ENCODE measurements at regions not wholly inside any gene's neighbourhood (a gene's known extent, or its start where the extent isn't known, plus 50 kb on each side); places are given as distances from the start of the nearest gene placed in this dataset.
"Not testable (repeated sequence)": the region's sequence is repeated elsewhere in the genome, so short reads cannot be mapped to it uniquely, and the experiment has no call there.

GRCh38 chr5:85994653-85995052, 623.1 kb upstream of the COX7C start:
- H3K9me3 ChIP-seq (ENCODE audit: control insufficient read depth in 2 of 2, low read length in 2 of 2); H3K27me3 ChIP-seq (ENCODE audit: control insufficient read depth in 2 of 2, insufficient read depth in 2 of 2, low read length in 2 of 2); H3K27ac ChIP-seq (ENCODE audit: low read depth in 2 of 2, low read length in 2 of 2); H3K9ac ChIP-seq (ENCODE audit: low read depth in 1 of 2, low read length in 2 of 2); H3K4me1 ChIP-seq (ENCODE audit: control insufficient read depth in 2 of 2, insufficient read depth in 2 of 2, low read length in 2 of 2); H3K36me3 ChIP-seq (ENCODE audit: control insufficient read depth in 2 of 2, insufficient read depth in 2 of 2, low read length in 2 of 2); H3K4me3 ChIP-seq (ENCODE audit: low read length in 2 of 2): not testable (repeated sequence)

GRCh38 chr5:85998656-85999055, 619.1 kb upstream of the COX7C start:
- Histone ChIP-seq H3K27ac (ENCODE audit: low read depth in 2 of 2, low read length in 2 of 2) (no peak overlapping the region), H3K36me3 (ENCODE audit: control insufficient read depth in 2 of 2, insufficient read depth in 2 of 2, low read length in 2 of 2) (no peaks in the 10 kb centered on the region), H3K4me1 (ENCODE audit: control insufficient read depth in 2 of 2, insufficient read depth in 2 of 2, low read length in 2 of 2) (no peaks in the 10 kb centered on the region), H3K27me3 (ENCODE audit: control insufficient read depth in 2 of 2, insufficient read depth in 2 of 2, low read length in 2 of 2) (no peaks in the 10 kb centered on the region), H3K9ac (ENCODE audit: low read depth in 1 of 2, low read length in 2 of 2) (no peak overlapping the region), H3K9me3 (ENCODE audit: control insufficient read depth in 2 of 2, low read length in 2 of 2) (no peaks in the 10 kb centered on the region), H3K4me3 (ENCODE audit: low read length in 2 of 2) (no peak overlapping the region)

GRCh38 chr5:86008293-86008692, 609.4 kb upstream of the COX7C start:
- Histone ChIP-seq H3K9me3 (ENCODE audit: control insufficient read depth in 2 of 2, low read length in 2 of 2) (no peaks in the 10 kb centered on the region), H3K4me1 (ENCODE audit: control insufficient read depth in 2 of 2, insufficient read depth in 2 of 2, low read length in 2 of 2) (no peaks in the 10 kb centered on the region), H3K27me3 (ENCODE audit: control insufficient read depth in 2 of 2, insufficient read depth in 2 of 2, low read length in 2 of 2) (no peaks in the 10 kb centered on the region), H3K4me3 (ENCODE audit: low read length in 2 of 2) (no peak overlapping the region), H3K27ac (ENCODE audit: low read depth in 2 of 2, low read length in 2 of 2) (no peak overlapping the region), H3K36me3 (ENCODE audit: control insufficient read depth in 2 of 2, insufficient read depth in 2 of 2, low read length in 2 of 2) (no peaks in the 10 kb centered on the region), H3K9ac (ENCODE audit: low read depth in 1 of 2, low read length in 2 of 2) (no peak overlapping the region)

GRCh38 chr5:86008704-86009103, 609.0 kb upstream of the COX7C start:
- no peak overlapping the region for H3K27ac ChIP-seq (ENCODE audit: low read depth in 2 of 2, low read length in 2 of 2)
- no peaks in the 10 kb centered on the region for H3K27me3 ChIP-seq (ENCODE audit: control insufficient read depth in 2 of 2, insufficient read depth in 2 of 2, low read length in 2 of 2)
- H3K4me3 ChIP-seq (ENCODE audit: low read length in 2 of 2): no peak overlapping the region
- no peak overlapping the region for H3K9ac ChIP-seq (ENCODE audit: low read depth in 1 of 2, low read length in 2 of 2)
- no peaks in the 10 kb centered on the region for H3K36me3 ChIP-seq (ENCODE audit: control insufficient read depth in 2 of 2, insufficient read depth in 2 of 2, low read length in 2 of 2)
- H3K9me3 ChIP-seq (ENCODE audit: control insufficient read depth in 2 of 2, low read length in 2 of 2): no peaks in the 10 kb centered on the region
- no peaks in the 10 kb centered on the region for H3K4me1 ChIP-seq (ENCODE audit: control insufficient read depth in 2 of 2, insufficient read depth in 2 of 2, low read length in 2 of 2)

- Histone ChIP-seq H3K4me3 (ENCODE audit: low read length in 2 of 2) (no peak overlapping the region), H3K4me1 (ENCODE audit: control insufficient read depth in 2 of 2, insufficient read depth in 2 of 2, low read length in 2 of 2) (no peaks in the 10 kb centered on the region), H3K36me3 (ENCODE audit: control insufficient read depth in 2 of 2, insufficient read depth in 2 of 2, low read length in 2 of 2) (no peaks in the 10 kb centered on the region), H3K27ac (ENCODE audit: low read depth in 2 of 2, low read length in 2 of 2) (no peak overlapping the region), H3K9ac (ENCODE audit: low read depth in 1 of 2, low read length in 2 of 2) (no peak overlapping the region), H3K9me3 (ENCODE audit: control insufficient read depth in 2 of 2, low read length in 2 of 2) (no peaks in the 10 kb centered on the region), H3K27me3 (ENCODE audit: control insufficient read depth in 2 of 2, insufficient read depth in 2 of 2, low read length in 2 of 2) (no peaks in the 10 kb centered on the region)
Measured at GRCh38 chr5:86011937-86012336, 605.8 kb upstream of the COX7C start.

GRCh38 chr5:86029308-86029707, 588.4 kb upstream of the COX7C start:
- Histone ChIP-seq H3K9ac (ENCODE audit: low read depth in 1 of 2, low read length in 2 of 2) (no peak overlapping the region), H3K9me3 (ENCODE audit: control insufficient read depth in 2 of 2, low read length in 2 of 2) (no peaks in the 10 kb centered on the region), H3K4me3 (ENCODE audit: low read length in 2 of 2) (no peak overlapping the region), H3K4me1 (ENCODE audit: control insufficient read depth in 2 of 2, insufficient read depth in 2 of 2, low read length in 2 of 2) (no peaks in the 10 kb centered on the region), H3K27ac (ENCODE audit: low read depth in 2 of 2, low read length in 2 of 2) (no peak overlapping the region), H3K36me3 (ENCODE audit: control insufficient read depth in 2 of 2, insufficient read depth in 2 of 2, low read length in 2 of 2) (no peaks in the 10 kb centered on the region), H3K27me3 (ENCODE audit: control insufficient read depth in 2 of 2, insufficient read depth in 2 of 2, low read length in 2 of 2) (no peaks in the 10 kb centered on the region)

- H3K36me3 ChIP-seq (ENCODE audit: control insufficient read depth in 2 of 2, insufficient read depth in 2 of 2, low read length in 2 of 2): no peaks in the 10 kb centered on the region
- H3K4me3 ChIP-seq (ENCODE audit: low read length in 2 of 2): no peak overlapping the region
- H3K9me3 ChIP-seq (ENCODE audit: control insufficient read depth in 2 of 2, low read length in 2 of 2): no peaks in the 10 kb centered on the region
- no peaks in the 10 kb centered on the region for H3K4me1 ChIP-seq (ENCODE audit: control insufficient read depth in 2 of 2, insufficient read depth in 2 of 2, low read length in 2 of 2)
- H3K27ac ChIP-seq (ENCODE audit: low read depth in 2 of 2, low read length in 2 of 2): no peak overlapping the region
- no peaks in the 10 kb centered on the region for H3K27me3 ChIP-seq (ENCODE audit: control insufficient read depth in 2 of 2, insufficient read depth in 2 of 2, low read length in 2 of 2)
- H3K9ac ChIP-seq (ENCODE audit: low read depth in 1 of 2, low read length in 2 of 2): no peak overlapping the region
Measured at GRCh38 chr5:86030753-86031152, 587.0 kb upstream of the COX7C start.

- H3K9ac ChIP-seq (ENCODE audit: low read depth in 1 of 2, low read length in 2 of 2): no peak overlapping the region
- no peaks in the 10 kb centered on the region for H3K36me3 ChIP-seq (ENCODE audit: control insufficient read depth in 2 of 2, insufficient read depth in 2 of 2, low read length in 2 of 2)
- no peaks in the 10 kb centered on the region for H3K9me3 ChIP-seq (ENCODE audit: control insufficient read depth in 2 of 2, low read length in 2 of 2)
- no peaks in the 10 kb centered on the region for H3K27me3 ChIP-seq (ENCODE audit: control insufficient read depth in 2 of 2, insufficient read depth in 2 of 2, low read length in 2 of 2)
- H3K27ac ChIP-seq (ENCODE audit: low read depth in 2 of 2, low read length in 2 of 2): no peak overlapping the region
- H3K4me3 ChIP-seq (ENCODE audit: low read length in 2 of 2): no peak overlapping the region
- no peaks in the 10 kb centered on the region for H3K4me1 ChIP-seq (ENCODE audit: control insufficient read depth in 2 of 2, insufficient read depth in 2 of 2, low read length in 2 of 2)
Measured at GRCh38 chr5:86038566-86038965, 579.2 kb upstream of the COX7C start.

- Histone ChIP-seq H3K27me3 (ENCODE audit: control insufficient read depth in 2 of 2, insufficient read depth in 2 of 2, low read length in 2 of 2) (no peaks in the 10 kb centered on the region), H3K36me3 (ENCODE audit: control insufficient read depth in 2 of 2, insufficient read depth in 2 of 2, low read length in 2 of 2) (no peaks in the 10 kb centered on the region), H3K9me3 (ENCODE audit: control insufficient read depth in 2 of 2, low read length in 2 of 2) (no peaks in the 10 kb centered on the region), H3K27ac (ENCODE audit: low read depth in 2 of 2, low read length in 2 of 2) (no peak overlapping the region), H3K9ac (ENCODE audit: low read depth in 1 of 2, low read length in 2 of 2) (no peak overlapping the region), H3K4me3 (ENCODE audit: low read length in 2 of 2) (no peak overlapping the region), H3K4me1 (ENCODE audit: control insufficient read depth in 2 of 2, insufficient read depth in 2 of 2, low read length in 2 of 2) (no peaks in the 10 kb centered on the region)
Measured at GRCh38 chr5:86039351-86039750, 578.4 kb upstream of the COX7C start.

GRCh38 chr5:86070719-86071118, 547.0 kb upstream of the COX7C start:
- no peak overlapping the region for H3K4me3 ChIP-seq (ENCODE audit: low read length in 2 of 2)
- no peaks in the 10 kb centered on the region for H3K4me1 ChIP-seq (ENCODE audit: control insufficient read depth in 2 of 2, insufficient read depth in 2 of 2, low read length in 2 of 2)
- no peak overlapping the region for H3K27ac ChIP-seq (ENCODE audit: low read depth in 2 of 2, low read length in 2 of 2)
- H3K27me3 ChIP-seq (ENCODE audit: control insufficient read depth in 2 of 2, insufficient read depth in 2 of 2, low read length in 2 of 2): no peaks in the 10 kb centered on the region
- H3K9ac ChIP-seq (ENCODE audit: low read depth in 1 of 2, low read length in 2 of 2): no peak overlapping the region
- no peaks in the 10 kb centered on the region for H3K36me3 ChIP-seq (ENCODE audit: control insufficient read depth in 2 of 2, insufficient read depth in 2 of 2, low read length in 2 of 2)
- H3K9me3 ChIP-seq (ENCODE audit: control insufficient read depth in 2 of 2, low read length in 2 of 2): no peaks in the 10 kb centered on the region

- Histone ChIP-seq H3K4me3 (ENCODE audit: low read length in 2 of 2) (no peak overlapping the region), H3K4me1 (ENCODE audit: control insufficient read depth in 2 of 2, insufficient read depth in 2 of 2, low read length in 2 of 2) (no peaks in the 10 kb centered on the region), H3K27me3 (ENCODE audit: control insufficient read depth in 2 of 2, insufficient read depth in 2 of 2, low read length in 2 of 2) (no peaks in the 10 kb centered on the region), H3K9ac (ENCODE audit: low read depth in 1 of 2, low read length in 2 of 2) (no peak overlapping the region), H3K9me3 (ENCODE audit: control insufficient read depth in 2 of 2, low read length in 2 of 2) (no peaks in the 10 kb centered on the region), H3K36me3 (ENCODE audit: control insufficient read depth in 2 of 2, insufficient read depth in 2 of 2, low read length in 2 of 2) (no peaks in the 10 kb centered on the region), H3K27ac (ENCODE audit: low read depth in 2 of 2, low read length in 2 of 2) (no peak overlapping the region)
Measured at GRCh38 chr5:86074297-86074696, 543.4 kb upstream of the COX7C start.
